NOMO-1 (cell line): ENCODE measurements at regions not wholly inside any gene's neighbourhood (a gene's known extent, or its start where the extent isn't known, plus 50 kb on each side); places are given as distances from the start of the nearest gene placed in this dataset.
A peak's percentile ranks its signal among the peaks of the same experiment; 100 is the strongest.
"Not testable (repeated sequence)": the region's sequence is repeated elsewhere in the genome, so short reads cannot be mapped to it uniquely, and the experiment has no call there.

Source experiments
- DNase-seq, 2 experiments: peaks; one replicate each; lab custom pipeline; 2025; ENCODE audit not compliant: unreplicated experiment in 2 of 2; lab: John Stamatoyannopoulos, UW

DNA sequence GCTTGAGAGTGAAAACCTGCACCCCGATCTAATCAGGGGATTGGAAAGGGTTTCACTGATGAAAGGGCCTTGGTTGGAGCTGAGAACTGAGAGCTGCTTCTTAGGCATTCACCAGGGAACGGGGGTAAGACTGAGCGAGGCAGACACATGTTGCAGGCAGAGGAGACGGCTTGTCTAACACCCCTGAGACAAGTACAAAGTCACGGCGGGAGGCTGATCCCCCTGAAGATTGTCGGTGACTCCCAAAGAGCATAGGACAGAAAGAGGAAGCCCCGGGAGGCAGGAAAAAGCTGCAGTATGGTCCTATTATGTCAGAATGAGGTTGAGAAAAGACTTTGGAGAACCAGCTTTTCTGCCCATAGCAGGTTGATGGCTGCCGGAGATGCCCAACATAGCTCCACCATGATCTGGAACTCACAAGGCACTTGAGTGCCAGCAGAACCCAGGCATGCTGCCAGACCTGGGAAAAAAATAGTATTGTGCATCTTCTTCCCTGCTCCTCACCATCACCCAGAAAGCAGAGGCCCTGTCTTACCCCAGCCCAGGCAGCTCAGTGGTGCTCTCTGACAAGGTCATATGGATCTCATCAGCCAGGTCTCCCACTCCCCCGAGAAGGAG is 463.9 kb upstream of the PROX1 start:
- no peak for DNase-seq

DNA sequence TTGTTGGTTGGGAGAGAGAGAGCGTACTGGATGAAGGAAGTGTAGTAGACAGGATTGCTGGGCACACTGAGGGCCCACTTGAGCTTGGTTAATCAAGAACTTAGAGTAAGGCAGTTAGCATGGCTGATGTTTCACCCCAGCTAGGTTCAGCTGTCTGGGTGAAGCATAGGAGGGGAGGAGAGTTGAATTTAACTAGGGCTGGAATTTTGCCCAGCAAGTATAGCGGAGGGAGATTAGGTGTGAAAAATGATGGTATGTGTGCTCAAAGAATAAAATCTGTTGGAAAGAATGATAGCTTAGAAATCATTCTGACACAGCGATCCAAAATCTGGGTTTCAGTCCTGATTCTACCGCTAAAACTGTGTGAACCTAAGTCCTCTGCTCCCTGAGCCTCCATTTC is 461.5 kb upstream of the PROX1 start:
- DNase-seq, result no peak

DNA sequence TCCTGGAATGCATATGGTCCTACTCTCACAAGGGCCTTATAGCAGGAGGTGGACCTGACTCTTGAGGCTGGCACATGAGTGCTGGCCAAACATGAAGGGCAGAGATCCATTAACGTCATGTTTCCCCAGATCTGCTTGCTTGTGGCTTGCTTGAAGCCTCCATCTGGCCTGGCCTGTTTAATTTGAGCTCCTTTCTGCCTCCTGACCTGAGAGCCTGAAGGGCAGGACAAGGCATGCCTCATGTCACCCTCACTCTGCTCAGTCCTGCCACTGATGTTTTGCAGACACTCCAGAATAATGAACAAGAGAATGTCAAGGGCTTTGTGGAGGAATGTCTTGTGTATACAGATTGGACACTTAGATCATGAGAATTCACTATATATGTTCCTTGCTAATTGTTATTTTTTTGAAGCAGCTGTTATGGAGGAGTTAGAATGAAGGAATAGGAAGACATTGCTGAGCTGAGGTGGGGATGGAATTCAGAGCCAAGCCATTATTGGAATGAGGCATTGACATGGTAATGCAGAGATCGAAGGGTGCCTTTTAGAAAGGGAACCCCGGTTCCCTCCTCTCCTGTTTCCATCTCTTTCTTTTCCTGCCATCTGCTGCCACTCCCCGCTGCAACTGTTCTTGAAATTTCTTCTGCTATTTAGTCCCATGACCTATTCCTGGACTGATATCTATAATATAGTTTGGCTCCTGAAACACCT is 457.0 kb upstream of the PROX1 start:
- no peak for DNase-seq

DNA sequence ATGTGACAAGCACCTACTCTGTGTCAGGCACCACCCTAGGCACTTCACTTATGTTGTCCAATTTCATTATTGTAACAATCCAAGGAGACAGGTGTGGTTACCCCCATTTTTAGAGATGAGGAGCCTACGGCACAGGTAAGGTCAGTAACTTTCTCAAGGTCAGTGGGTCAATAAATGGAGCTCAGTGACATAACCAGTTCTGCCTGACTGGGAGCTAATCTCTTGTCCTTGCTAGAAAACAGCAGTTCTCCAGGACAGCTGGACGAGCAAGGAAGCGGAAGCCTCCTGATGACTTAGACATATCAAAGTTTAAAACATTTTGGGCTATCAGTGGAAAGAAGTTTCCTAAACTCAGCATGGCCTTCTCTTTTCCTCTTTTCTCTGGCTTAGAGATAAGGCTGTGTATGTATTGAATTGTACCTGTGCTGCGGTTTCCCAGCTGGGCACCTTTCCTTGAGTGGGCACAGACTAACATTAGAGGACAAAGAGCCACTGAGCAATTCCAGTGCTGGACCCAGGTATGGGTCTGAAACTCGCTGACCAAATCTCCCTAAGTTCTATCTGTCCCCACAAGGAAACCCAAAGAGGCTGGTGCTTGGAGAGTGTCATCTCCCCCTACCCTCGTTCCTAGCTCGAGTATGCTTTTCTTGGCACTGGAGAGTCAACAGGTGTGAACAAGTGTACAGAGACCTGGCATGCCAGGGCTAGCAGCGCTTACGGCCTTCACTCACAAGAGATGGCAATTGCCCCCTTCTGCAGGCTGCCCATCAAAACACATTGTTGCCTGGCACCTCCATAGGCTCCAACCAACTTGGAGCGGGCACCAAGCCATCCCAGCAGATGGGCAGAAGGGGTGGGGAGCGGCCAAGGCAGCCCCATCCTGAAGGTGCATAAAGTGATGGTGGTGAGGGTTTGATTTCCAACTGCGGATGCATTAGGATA is 456.1 kb upstream of the PROX1 start:
- no peak for DNase-seq

DNA sequence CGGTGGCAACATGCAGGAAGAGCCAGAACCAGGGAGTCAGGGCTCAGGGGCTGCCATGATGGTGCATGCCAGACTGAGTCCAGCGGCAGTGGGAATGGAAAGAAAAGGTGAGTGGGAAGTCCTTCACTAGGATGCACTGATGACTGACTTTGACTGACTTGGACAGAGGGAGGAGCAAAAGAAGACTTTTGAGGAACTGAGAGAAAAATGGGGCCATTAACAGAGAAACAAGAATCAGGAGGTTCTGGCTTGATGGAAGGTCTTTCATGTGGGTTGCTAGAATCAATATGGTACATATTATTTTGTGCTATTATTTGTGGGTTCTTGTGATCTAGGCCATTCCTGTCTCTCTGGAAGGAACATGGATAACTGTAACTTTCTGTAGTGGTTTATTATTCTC is 454.6 kb upstream of the PROX1 start:
- DNase-seq, result no peak

DNA sequence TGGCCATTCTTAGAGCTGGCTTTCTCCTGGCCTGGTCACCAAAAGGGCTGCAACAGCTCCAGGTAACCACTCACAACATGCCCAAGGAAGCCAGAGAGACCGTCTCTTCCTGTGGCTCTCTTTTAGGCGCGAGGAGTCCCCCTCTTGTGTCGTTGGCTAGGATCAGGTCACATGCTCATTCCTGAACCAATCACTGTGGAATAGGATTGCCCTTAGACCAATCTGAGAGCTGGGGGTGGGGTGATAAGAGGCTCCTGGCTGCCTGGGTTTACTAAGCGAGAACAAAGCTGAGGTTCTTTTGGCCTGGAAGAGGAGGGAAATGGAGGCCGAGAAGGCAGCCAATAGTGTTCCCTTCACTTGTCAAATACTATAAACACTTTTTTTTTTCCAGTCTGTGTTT is 452.1 kb upstream of the PROX1 start:
- DNase-seq, result no peak

DNA sequence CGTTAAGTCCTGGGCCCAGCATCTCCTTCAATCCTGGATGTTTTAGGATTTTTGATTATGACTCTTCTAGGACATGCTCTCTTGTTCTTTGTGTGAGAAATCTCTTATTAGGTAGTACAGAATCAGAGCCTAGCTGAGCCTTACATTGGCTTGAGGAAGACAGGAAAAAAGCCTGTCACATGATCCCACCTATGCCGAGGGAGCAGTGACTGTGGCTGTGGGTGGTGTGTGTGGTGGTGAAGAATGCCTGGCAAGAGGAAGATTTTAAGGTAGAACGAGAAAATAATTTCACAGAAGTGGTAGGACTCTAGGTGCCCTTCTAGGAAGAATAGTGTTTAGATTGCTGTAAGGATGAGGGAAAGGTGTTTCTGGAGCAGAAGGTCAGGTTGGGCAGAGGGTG is 449.5 kb upstream of the PROX1 start:
- no peak for DNase-seq

DNA sequence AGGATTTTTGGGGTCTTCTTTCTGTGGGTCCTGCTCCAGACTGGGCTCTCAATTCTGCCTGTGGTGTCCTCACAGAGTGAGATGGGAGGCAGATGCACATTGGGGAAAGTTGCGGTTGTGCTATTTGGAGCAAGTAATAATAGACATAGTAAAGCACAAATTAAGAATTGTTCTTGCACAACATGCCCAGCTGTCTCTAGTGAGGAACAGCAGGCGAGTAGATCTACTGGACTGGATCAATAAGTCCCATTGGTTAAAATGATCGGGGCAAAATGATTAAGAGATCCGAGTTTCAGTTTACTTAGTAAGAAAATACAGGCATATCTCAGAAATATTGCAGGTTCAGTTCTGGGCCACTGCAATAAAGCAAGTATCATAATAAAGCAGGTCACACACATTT is 448.3 kb upstream of the PROX1 start:
- peak; percentile 23 to 43 for DNase-seq

DNA sequence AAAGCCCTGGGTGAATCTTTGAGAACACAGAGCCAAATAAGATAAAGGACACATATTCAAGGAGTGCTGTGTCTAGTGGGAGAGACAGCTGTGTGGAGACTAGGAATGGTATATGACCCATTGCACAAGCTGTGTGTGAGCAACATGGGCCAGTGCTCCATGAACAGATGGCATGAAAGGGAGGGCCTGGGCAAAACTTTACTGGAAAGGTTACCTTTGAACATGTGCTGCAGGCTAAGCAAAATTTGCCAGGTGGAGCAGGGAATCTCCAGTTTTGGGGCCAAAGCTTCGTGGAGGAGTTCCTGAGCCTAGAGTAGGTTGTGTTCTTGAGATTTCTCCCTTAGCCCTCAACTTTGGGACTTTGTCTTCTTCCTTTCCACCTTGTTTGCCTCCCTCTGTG is 446.1 kb upstream of the PROX1 start:
- no peak for DNase-seq

DNA sequence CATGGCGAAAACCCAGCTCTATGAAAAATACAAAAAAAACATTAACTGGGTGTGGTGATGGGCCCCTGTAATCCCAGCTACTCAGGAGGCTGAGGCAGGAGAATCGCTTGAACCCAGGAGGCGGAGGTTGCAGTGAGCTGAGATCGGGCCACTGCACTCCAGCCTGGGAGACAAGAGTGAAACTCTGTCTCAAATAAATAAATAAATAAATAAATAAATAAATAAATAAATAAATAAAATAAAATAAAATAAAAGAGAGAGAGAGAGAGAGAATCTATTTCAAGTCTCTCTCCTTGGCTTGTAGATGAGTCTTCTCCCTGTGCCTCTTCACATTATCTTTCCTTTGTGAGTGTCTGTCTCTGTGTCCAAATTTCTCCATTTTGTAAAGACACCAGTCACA is 442.6 kb upstream of the PROX1 start:
- DNase-seq, result not testable (repeated sequence)

DNA sequence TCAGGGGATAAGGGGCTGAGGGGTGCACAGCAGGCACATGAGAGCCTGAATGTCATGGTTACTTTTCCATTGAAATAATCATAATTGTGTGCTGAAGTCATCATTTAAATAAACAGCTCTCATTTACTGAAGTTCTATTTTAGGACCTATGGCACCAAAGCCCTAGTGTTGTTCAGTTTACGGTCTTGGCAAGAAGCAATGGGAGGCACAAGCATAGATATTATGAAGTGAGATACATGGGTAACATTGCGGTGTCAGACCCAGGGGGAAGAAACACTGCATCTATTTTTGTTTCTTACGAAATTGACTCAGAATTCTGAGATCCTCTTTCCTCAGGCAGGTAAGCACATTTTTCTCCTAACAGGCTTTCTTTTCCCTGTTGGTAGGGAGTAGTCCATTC is 437.8 kb upstream of the PROX1 start:
- DNase-seq, result no peak

DNA sequence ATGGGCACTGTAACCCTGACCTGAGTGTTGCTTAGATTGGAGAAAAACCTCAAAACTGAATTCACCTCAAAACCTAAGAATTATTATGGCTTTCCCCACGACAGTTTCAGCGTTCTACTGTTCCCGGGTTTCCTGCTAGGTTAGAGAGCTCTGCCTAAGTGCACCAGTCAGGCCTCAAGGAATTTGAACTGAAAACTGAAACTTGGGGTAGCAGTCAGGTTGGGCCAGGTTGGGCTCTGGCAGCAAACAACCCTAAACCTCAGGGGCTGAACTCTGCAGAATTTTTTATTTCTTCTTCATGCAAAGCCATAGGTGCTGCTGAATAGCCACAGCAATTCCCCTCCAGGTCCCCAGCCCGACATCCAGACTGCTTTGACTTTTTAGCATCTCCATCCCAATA is 437.0 kb upstream of the PROX1 start:
- no peak for DNase-seq

DNA sequence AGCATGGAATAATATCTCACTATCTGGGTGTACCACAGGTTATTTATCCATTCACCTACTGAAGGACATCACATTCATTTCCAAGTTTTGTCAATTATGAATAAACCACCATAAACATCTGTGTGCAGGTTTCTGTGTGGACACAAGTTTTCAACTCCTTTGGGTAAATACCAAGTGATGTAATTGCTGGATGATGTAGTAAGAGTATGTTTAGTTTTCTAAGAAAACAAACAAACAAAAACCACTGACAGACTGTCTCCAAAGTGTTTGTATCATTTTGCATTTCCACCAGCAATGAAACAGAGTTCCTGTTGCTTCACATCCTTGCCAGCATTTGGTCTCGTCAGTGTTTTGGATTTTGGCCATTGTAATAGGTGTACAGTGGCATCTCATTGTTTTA is 435.7 kb upstream of the PROX1 start:
- DNase-seq, result no peak

DNA sequence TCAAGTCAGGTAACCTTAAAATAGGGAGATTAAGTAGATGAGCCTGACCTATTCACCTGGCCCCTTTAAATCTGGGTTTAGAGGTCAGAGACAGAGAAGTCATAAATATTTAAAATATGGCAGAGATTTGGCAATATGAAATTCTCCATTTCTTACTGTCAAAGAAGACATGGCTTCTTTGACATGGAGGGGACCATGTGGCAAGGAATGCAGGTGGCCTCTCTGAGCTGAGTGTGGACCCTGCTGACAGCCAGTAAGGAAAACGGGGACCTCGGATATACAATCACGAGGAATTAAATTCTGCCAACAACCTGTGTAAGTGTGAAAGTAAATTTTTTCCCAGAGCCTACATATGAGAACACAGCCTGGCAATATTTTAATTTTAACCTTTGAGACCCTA is 427.5 kb upstream of the PROX1 start:
- DNase-seq, result no peak

DNA sequence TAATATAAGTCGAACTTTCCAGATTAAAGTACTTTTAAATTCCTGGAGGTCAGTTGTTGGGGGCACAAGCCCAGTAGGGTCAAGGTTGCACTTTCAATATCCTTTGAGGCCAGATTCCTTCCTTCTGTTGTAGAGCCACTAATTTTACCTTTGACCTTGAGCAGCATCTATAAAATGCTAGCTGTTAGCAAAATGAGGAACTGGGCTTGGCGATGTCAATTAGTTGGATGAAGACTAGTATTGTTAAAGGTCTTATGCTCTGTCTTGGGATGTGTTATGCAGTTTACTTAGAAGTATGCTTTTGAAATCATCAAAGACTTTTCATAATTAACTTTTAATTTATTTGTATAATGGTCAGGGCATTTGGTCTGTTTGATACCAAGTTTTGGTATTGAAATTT is 425.9 kb upstream of the PROX1 start:
- peak in 1 of 2 experiments; percentile 24 for DNase-seq

DNA sequence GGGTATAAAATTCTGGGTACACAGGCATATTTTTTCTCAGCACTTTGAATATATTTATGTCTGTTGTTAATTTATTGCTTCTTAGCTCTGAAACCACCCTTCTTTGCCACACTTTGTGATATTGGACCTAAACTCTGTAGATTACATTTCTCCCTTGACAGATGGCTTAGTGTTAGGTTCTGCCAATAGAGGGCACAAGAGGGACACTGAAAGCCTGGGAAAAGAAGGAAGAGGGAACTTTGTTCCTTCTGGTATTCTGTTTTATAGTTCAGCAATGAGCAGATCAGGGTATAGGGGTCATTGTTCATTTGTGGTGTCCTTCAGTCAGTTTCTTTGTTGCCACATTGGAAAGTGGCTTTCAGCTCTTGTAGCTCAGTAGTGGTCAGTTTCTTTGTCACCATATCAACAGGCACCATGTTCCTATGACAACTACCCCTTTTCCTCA is 423.5 kb upstream of the PROX1 start:
- DNase-seq, result peak in 1 of 2 experiments; percentile 13

DNA sequence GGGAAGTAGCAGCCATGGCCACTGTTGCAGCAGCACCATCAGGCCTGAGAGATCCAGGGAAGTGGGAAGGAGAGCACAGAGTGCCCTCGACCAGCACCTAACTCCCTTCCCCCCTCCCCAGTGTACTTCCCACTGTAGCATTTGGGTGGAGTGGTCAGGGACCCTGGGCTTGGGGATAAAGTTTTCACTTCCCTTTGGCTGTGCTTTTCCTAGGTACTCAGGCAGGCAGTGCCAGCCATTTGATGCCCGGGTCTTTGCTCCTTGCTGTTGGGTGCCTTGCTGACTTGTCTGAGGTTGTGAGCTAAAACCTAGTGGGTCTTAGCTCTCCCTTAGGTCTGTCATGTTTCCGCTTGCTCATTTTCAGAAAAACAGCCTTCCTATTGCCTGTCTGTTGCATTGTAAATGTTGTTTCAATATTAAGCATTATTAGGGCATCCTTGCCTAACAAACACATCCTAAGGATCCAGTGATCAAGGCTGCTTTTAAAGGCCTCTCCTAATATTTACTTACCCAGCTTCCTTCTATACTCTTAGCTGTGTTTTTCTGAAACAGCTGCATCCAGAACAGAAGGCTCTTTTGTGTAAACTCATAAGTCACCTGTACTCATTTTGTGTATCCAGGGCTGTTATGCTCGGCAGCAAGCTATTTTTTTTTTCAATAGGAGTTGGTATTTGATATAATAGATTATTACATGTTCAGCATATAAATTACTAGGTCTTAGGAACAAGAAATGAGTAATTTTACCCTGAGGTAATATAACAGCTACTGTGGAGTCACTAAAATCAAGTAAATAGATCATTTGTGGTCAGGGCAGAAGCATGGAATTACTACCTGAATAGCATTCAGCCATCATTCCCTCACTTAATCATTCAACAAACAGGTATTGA is 418.6 kb upstream of the PROX1 start:
- DNase-seq, result no peak

DNA sequence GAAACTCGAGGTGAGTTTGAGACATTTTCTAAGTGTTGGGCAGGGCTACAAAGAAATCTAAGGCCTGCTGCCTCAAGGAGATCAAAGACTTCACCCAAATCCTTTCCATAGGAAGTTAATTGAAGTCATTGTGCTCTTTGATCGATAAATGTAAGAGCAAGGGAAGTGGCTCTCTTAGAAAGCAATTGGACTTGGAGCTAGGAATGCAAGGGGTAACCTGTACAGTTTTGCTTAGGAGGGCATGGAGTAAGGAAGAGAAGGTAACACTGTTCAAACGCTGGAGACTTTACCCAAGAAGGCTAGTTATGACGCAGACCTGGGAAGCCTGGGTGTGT is 418.0 kb upstream of the PROX1 start:
- no peak for DNase-seq

DNA sequence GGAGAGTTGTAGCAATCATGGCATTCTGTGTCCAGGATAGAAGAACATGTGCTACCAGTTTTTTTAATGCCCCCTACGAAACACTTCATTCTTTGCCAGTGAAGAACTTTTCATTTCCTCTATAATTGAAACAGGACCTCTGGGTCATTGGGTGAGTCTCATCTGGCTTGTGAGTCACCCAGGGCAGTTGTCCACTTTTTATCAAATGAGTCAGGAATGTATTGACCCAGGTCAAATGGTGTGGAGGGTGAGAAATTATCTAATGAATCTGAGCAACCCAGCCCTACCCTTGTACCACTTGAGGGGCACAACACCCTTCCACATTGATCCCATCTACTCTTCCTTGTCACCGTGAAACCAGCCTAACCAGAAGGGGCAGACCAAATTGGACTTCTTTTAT is 417.3 kb upstream of the PROX1 start:
- no peak for DNase-seq

DNA sequence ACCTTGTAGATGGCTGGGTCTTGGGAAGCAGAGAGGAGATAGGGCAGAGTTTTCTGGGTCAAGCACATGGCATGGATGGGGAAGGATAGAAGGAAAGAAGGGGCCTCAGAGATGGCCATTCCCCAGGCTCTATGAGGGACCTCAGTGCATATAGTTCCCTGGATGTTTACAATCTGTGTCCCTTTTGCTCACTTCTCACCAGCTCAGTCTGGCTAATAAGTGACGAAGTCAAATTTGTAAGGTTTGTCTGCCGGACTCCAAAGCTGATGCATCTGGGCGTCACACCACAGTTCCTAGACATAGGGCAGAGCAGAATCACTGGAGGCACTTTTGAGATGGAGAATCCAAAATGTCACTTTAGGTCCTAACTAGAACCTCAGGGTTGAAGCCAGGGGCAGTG is 416.4 kb upstream of the PROX1 start:
- no peak for DNase-seq

DNA sequence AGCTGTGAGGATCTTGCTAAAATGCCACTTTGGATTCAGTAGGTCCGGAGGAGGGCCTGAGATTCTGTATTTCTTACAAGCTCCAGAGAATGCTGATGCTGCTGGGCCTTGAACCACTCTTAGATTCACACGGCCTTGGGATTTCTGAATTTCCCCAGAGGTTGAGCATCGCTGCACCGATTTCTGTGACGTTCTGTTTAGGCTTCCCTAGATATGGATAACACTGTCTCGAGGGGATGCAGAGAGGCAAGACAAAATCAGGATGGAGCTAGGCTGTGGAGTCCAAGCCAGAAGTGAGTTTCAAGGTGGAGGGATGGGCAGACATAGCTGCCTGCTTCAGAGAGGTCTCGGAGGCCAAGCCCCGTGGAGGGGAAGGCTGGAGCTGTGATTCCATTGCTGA is 415.9 kb upstream of the PROX1 start:
- DNase-seq, result no peak
